GM18511 (cell line): ENCODE measurements at regions not wholly inside any gene's neighbourhood (a gene's known extent, or its start where the extent isn't known, plus 50 kb on each side); places are given as distances from the start of the nearest gene placed in this dataset.
"Not testable (repeated sequence)": the region's sequence is repeated elsewhere in the genome, so short reads cannot be mapped to it uniquely, and the experiment has no call there.

Experiments
- ATAC-seq: cut with Tn5 transposase; IDR thresholded peaks from one replicate; pipeline ENCODE4 v1.9.1; 2021; ENCODE audit warnings: mild to moderate bottlenecking, moderate library complexity; ENCODE audit not compliant: unreplicated experiment

DNA sequence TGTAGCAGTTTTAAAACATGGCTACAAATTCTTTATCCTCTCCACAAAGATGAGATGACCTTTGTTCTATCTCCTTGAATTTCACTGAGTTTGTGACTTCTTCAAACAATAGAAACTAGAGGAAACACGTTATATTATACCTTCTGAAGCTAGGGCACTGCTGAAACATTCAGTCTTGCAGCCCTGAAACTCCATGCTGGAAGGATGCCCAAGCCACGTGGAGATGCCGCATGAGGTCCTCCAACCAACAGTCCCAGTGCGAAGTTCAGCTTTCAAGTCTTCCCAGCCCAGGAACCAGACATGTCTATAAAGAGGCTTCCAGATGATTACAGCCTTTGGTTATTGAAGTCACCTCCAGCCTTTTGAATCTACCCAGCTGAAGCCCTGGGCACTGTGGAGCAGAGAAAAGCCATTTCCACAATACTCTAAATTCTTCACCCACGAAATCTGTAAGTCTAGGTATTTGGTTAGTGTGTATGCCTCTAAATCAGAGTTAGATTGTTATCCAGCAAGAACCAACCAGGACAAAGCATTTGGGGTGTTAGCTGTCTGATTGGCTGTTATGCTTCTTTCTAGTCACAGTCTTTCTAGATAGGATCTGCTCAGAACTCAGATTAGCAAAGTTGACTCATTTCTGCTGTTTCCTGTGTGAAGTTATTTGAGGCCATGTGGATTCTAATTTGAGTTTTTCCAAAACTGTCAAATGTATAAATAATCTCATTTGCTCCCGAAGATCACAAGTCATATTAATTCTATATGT lies 186.5 kb upstream of the TMEM72 start:
- ATAC-seq = peak; percentile 69

DNA sequence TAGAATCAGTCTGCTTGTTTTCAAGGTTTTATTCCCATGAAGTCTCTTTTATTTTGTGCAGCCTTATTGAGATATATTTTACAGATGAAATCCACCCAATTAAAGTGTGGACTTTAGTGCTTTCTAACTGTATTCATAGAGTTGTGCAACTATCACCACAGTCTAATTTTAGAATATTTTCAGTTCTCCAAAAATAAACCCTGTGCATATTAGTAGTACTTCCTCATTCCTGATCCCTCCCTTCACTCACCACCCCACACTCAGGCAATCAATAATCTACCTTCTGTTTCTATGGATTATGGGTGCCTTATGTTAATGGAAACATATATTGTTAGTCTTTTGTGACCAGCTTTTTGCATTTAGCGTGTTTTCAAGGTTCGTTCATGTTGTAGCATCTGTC lies 185.7 kb upstream of the TMEM72 start:
- ATAC-seq = peak; percentile 80

DNA sequence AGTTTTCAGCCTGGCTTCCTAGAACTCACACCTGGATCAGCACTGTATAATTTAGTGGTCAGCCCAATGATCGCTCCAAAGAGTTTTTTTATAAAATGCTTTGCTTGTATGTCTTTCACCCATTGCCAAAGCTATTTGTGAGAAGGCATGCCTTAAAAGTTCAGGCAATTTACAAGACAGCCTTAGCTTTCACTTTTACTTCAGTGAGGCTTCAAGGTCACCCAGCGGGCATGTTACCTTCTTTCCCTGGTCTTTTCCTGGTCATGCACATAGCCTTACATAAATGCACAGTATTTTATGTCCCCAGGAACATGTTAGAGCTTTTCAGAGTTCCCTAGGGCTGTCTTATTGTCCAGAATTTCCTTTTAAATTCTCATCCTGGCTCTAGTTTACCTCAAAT lies 179.9 kb upstream of the TMEM72 start:
- ATAC-seq = no peak

DNA sequence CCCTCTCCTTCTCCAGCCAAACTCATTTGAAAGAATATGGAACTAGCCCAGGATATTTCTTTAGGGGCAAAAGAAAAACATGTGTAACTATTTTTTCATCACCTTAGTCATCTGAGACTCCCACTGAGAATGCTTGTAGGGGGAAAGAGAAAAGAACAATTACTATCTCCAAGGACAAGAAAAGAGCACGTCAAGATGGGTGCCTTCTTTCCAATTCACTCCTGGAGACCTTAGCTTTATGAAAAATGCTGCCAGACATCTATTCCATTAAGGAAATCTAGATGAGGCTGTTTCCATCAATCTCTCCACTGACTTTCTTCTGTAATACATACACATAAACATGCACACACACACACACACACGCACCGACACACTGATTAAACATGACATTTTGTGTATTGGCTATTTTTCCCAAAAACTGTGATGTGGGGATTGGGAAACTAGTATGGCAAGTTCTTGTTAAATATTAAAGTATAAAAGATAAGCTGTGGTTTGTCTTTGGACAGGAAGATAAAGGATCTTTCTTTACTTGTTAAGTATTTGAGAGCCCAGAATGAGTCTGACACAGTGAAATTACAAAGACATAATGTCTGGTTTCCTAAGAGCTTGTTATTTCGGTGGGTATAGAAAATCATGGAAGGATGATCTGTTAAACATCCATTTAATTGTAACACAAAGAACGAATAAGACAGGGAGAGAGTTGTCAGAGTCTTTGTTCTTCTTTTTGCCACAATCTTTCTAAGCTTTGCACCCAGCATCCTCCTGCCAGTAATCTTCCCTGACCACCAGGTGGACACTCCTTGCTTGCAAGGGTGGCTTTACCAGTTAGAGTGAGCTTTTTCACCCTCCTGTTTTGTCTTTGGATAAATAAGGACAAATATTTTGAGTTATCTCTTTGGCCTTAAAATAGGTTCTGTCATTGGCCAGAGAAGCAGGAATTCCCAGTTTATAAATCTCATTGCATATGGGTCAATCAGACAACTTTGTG lies 177.3 kb upstream of the TMEM72 start:
- ATAC-seq = no peak

DNA sequence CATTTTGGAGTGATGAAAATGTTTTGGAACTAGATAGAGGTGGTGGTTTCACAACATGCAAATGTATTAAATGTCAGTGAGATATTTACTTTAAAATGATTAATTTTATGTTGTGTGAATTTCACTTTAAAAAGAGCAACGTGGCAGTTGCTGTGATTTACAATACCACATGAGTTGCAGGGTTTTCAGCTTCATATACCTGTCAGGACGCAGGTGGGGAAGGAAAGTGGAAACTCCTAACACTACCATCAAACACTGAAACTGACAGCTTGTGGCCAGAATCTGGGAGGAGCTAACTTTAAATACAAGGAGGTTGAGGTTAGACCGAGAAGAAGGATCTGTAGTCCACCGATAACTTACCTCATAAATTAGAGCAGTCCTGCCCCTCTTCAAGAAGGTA lies 168.9 kb upstream of the TMEM72 start:
- ATAC-seq = peak; percentile 69

DNA sequence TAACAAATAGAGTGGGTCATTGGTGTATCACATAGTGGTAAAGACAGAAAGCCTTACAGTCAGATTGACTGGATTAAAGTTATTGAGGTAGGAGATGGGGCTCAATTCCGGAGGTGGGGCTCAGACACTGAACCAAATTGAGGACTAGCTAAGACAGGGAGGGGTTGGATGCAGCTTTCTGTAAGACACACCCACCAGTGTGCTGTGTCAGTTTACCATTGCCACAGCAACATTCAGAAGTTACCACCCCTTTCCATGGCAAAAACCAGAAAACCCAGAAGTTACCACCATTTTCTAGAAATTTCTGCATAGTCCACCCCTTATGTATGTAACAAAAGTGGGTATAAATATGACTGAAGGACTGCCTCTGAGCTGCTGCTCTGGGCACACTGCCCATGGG lies 167.6 kb upstream of the TMEM72 start:
- ATAC-seq = no peak

DNA sequence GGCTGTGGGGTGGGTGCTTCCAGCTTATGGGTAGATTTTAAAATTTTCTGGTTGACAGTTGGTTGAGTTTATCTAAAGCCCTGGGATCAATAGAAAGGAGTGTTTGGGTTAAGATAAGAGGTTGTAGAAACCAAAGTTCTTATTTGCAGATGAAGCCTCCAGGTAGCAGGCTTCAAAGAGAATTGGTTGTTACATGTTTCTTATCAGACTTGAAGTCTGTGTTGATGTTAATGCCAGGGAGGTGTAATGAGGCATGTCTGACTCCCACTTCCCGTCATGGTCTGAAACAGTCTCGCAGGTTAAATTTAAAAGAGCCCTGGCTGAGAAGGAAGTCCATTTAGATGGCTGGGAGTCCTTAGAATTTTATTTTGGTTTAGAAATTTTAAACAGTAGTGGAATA lies 165.2 kb upstream of the TMEM72 start:
- ATAC-seq = no peak

DNA sequence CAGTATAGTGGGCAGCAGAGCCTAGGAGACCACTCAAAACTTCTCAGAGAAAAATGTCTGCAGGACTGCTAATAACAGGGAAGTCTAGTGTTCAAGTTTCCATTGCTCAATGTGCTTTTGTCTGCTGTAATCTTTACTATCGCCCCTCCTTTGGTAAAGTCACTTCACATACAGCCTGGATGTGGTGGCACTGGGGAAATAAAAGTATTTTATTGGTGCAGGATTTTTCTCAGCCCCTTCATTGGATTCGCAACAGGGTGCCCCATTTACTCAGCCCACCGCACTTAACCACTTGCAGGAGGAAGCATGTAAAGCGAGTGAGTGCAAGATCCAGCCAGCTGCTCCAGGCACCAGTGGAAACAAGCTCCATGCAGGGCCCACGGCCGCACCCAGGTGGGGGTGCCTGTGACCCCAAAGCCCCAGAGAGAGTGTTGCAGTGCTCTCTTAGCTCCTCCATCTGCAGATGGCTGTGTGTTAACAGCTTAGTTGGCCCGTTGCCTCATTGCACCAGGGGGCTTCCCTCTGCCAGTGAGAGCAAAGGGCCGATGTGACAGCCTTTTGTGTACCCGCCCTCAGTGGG lies 163.5 kb upstream of the TMEM72 start:
- ATAC-seq = no peak

DNA sequence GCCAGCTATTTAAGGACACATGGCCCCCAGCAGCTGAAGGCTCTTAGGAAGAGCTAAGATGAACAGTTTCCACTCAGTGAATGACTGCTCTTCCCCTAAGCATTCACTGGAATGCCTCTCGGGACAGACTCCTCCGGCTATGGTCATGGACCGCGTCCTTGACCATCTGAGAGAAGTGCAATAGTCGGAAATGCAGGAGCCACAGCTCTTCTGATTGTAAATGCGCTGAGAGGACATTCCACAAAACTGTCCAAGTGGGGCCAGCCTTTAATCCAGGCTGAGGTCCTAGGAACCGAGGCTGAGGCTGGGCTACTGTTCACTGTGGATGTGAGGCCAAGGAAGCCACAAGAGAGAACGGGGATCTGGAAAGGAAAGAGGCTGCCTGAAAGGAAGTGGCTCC lies 162.0 kb upstream of the TMEM72 start:
- ATAC-seq = no peak

DNA sequence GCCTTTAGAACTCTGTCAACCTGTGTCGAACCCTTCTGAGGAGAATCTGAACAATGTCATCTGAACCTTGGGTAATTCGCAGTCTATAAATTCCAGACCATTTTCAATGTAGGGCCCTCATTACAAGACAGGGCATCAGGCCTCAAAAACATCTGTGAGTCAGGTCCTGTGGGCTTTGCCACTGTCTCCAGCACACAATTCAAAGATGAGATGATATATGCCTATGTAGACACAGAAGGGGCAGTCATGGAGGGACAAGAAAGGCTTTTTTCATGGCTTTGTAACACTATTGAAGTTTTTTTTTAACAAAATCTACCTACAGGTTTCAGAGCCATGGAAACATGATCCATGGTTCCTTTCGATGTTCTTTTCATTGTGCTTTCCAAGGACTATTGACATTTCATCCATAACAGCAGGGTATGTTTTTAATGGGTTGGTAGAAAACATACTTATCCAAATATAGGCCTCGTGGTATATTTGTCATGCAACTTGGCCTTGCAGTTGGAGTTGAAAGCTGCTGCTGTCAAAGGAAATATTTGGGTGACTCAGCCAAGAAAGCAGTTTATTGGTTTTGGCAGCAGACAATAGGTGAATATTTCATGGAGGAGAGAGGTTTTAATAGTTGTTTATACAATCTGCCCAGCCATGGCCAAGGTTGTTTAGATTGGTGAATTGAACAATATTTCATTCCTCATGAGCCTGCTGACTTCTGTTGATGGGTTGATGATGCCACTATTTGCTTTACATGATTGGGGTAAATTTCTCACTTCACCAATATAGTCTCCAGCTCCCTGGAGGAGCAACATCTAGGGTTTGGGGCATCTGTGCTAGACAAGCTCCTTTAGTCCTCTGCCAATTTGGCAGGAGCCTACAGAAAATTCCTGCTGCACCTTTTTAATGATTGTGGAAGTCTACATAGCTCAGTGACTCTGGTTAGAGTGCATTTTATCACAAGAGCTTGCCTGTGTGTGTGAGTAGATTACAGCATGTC lies 158.4 kb upstream of the TMEM72 start:
- ATAC-seq = no peak

DNA sequence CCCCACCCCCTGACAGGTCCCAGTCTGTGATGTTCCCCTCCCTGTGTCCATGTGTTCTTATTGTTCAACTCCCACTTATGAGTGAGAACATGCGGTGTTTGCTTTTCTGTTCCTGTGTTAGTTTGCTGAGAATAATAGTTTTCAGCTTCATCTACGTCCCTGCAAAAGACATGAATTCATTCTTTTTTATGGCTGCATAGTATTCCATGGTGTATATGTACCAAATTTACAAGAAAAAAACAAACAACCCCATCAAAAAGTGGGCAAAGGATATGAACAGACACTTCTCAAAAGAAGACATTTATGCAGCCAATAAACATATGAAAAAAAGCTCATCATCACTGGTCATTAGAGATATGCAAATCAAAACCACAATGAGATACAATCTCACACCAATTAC lies 156.8 kb upstream of the TMEM72 start:
- not testable (repeated sequence) for ATAC-seq

DNA sequence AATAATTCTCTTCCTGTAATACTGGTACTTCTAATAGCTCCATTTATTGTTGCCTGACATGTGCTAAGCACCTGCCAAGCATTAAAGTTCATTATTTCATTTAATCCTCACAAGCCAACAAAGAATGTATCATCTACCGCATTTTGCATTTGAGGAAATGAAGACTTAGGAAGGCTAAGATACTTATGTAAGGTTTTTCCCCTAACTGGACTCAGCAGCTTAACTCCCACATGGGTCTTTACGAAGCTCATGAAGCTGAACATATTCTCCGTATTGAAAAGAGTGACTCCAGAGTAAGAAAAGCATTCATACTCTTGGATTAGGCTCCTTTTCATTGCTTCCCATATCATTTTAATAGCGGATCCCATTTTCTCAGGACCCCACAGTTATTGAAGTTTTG lies 155.7 kb upstream of the TMEM72 start:
- no peak for ATAC-seq

DNA sequence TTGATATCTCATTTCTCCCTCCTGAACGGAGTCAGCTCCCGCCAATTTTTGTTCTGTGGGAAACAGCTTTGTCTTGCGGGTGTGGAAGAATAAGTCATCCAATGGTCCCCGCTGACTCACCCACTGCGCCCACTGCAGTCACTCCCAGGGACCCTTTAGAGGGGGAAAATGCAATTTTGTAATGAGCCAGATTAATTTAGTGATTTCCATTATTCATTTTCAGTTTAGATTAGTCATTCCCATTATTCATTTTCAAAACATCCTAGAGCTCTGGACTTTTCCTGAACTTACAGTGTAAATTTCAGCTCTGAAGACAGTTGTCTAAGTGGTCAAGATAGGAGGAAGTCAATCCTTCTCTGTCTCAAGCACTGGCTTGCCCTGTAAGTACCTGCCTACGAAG lies 154.9 kb upstream of the TMEM72 start:
- no peak for ATAC-seq

DNA sequence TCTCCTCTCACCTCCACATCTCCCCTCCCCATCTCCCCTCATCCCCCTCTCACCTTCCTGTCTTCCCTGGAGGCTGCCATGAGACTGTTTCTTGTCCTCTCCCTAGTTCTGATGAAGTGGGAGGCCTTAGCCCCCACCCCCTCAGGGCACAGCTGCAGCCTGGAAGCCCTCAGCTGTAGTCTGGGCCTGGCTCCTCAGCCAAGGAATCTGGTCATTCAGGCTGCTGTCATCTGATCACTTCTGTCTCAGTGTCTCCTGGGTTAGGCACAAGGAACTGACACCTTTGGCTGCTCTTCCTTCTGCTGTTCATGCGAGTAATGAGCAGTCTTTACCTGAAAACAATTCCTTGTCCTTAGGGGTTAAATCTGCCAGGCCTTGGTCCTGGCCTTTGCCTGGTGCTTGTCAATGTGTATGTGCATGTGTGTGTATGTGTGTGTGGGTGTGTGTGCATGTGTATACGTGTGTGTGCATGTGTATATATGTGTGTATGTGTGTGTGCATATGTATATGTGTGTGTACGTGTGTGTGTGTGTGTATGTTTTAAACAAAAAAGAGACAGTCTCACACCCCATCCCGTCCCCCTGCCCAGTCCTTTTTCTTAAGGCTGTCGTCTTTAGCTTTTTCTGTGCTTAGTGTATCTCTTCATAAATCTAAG lies 153.5 kb upstream of the TMEM72 start:
- no peak for ATAC-seq

DNA sequence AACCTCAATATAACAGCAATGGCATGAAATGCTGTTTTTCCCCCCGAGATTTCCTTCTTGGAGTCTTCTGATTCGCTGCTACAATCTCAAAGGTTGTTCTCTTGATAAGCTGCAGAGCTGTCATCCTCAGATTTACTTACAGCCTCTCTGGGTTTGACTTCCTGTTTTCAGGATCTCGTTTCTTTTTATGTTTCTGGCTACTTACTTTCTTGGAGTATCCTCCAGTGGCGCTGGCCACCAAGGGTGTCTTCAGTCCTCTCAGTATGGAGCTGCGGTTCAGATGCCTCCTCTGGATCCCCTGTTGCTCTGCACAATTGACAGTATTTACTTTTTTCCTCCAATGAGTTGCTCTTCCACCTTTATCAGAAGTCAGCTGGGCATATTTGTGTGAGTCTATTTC lies 152.0 kb upstream of the TMEM72 start:
- ATAC-seq = no peak

DNA sequence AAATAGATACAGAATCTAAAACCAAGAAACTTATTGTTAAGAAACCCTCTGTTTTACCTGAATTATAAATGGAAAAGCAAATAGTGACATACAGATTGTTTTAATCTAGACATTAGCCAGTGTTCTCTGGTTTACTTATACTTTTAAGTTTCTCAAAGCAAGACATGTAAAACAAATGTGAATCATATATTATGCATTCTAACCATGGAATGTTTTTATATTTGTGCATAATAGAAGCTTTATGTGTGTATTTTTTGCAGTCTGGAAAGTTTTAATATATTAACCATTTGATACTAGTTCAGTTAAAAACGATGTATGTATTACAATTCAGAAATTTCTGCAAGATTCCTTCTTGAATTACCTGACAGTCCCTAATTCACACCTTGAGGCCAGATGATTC lies 150.6 kb upstream of the TMEM72 start:
- no peak for ATAC-seq

DNA sequence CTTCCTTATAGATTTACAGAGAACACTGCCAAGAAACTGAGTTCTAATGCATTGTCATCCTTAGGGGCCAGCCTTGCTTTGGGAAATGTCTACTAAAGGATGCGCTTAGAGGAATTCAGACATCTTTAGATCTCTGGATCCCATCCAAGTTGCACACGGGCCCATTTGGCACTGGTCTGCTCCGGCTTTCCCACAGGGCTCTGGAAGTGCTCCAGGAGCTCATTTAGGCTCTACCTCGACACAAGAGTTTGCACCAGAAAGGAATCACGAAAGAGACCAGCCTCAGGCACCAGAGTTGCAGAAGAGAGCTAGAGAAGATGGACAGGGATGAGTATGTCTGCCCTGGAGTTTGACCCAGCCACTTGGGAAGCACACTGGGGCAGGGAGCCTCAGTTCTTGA lies 150.1 kb upstream of the TMEM72 start:
- ATAC-seq = no peak

DNA sequence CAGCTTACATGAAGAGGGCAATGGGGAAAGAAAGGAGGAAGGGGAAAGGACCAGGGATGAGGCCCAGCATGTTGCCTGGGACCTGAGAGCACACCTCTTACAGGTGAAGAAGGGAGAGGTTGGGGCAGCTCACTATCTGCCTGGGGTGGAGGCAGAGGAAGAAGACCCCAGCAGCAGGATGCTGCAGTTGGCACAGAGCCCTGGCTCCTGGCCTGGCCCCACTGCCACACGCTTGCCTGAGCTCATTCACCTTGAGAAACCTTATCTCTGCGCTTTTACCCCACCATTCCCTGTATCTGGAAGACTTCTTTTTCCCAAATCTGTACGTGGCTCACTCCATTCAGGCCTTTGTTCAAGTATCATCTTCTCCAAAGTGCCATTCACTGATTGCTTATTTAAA lies 147.8 kb upstream of the TMEM72 start:
- ATAC-seq = no peak

DNA sequence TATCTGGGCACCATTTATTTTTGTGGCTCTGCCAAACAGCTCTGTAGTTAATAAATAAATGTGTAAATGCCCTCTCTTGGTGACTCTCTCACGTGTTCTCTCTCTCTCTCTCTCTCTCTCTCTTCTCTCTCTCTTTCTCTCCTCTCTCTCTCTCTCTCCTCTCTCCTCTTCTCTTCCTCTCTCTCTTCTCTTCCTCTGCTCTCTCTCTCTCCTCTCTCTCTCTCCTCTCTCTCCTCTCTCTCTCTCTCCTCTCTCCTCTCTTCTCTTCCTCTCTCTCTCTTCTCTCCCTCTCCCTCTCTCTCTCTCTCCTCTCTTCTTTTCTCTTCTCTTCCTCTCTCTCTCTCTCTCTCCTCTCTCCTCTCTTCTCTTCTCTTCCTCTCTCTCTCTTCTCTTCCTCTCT lies 145.8 kb upstream of the TMEM72 start:
- no peak for ATAC-seq

DNA sequence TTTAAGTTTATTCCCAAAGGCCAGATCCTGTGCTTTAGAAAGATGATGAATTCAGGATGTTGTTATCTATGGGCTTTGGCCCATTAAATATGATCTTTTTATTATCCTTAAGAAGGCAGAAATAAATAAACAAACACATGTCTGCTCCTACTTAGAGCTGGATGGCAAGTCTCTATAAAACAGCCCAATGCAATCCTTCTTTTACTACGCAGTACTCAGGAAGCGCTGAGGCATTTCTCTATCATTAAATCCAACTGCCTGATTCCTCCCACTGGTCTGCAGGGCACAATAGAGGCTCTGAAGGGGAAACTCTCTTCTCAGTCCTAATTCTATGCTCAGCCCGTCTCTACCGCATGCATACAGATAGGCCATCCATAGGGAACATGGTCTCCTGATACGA lies 144.5 kb upstream of the TMEM72 start:
- no peak for ATAC-seq
